Memory B cell (primary cell): ENCODE measurements at regions not wholly inside any gene's neighbourhood (a gene's known extent, or its start where the extent isn't known, plus 50 kb on each side); places are given as distances from the start of the nearest gene placed in this dataset.

Experiments
- ATAC-seq: fragments of 150-1000 bp; cut with Tn5 transposase; 2 replicates; pipeline ENCODE4 v1.10.0; 2021; ENCODE audit warnings: low read depth, mild to moderate bottlenecking, moderate library complexity
- DNase-seq, 2 donors: peaks; one replicate each; pipeline ENCODE4 v3.0.0; 2022; ENCODE audit warnings: low spot score in 2 of 2
- H3K27ac Mint-ChIP-seq: one replicate; pipeline ENCODE4 v1.8.0; 2022; ENCODE audit warnings: mild to moderate bottlenecking, moderate library complexity, mixed read lengths
- H3K27me3 Mint-ChIP-seq: one replicate; pipeline ENCODE4 v1.8.0; 2022; ENCODE audit warnings: mixed read lengths
- H3K36me3 Mint-ChIP-seq: one replicate; pipeline ENCODE4 v1.8.0; 2022; ENCODE audit warnings: mild to moderate bottlenecking, mixed read lengths
- H3K4me1 Mint-ChIP-seq: one replicate; pipeline ENCODE4 v1.8.0; 2022; ENCODE audit warnings: mixed read lengths
- H3K4me3 Mint-ChIP-seq: one replicate; pipeline ENCODE4 v1.8.0; 2022; ENCODE audit warnings: mild to moderate bottlenecking, moderate library complexity, mixed read lengths
- H3K9me3 Mint-ChIP-seq: one replicate; pipeline ENCODE4 v1.8.0; 2022; ENCODE audit warnings: mixed read lengths

DNA sequence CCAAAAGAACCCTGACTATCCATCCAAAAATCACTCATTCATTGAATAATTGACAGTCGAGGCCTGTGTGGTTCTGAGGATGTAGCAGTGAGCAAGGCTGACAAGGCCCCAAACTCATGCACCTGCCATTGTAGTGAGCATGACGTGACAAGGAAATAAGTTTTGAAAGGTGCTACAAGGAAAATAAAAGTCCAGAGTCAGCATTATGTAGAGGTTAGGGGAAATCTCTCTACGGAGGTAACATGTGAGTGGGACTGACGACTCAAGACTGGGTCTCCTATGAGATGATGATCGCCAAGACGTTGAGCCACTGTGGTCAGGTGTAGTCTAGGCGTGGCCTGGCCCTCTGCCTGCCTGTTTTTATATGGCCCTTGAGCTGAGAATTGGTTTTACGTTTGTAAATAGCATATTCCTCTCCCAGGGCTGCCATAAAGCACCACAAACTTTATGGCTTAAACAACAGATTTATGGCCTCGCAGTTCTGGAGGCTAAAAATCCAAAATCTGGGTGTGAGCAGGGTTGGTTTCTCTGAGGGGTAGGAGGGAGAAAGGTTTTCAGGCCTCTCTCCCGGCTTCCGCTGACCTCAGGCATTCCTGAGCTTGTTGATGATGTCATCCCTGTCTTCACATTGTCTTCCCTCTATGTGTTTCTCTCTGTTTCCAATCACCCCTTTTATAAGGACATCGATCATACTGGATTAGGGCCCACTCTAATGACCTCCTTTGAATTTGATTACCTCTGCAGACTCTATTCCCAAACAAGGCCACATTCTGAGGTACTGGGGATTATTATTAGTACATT lies 206.4 kb upstream of the EGFLAM start:
- no peaks in the 10 kb centered on the region for H3K36me3 Mint-ChIP-seq
- DNase-seq: no peak
- no peaks in the 10 kb centered on the region for H3K9me3 Mint-ChIP-seq

DNA sequence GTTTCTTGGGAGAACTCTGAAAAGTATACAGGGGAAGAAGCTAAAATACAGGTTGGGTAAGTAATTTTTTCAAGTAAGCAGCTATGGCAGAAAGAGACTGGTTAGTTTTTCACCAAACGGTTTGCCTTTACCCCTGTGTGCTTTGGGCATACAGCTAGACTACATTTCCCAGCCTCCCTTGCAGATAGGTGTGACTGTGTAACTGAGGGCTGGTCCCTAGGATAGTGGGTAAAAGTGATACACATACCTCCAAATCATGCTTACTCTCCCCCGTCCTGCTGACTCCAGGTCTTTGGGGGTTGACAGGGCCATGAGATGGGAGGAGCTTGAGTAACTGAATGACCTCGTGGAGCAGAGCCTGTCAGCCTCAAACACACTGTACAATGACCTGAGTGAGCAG lies 208.6 kb upstream of the GDNF start:
- Mint-ChIP-seq H3K27ac (no peak overlapping the region), H3K36me3 (no peaks in the 10 kb centered on the region), H3K27me3 (peaks cover 3% of the 10 kb centered on the region), H3K4me3 (no peak overlapping the region), H3K4me1 (no peaks in the 10 kb centered on the region), H3K9me3 (no peaks in the 10 kb centered on the region)
- DNase-seq (no peak), ATAC-seq (no peak)

More for the DNA sequence above, 206.4 kb upstream of the EGFLAM start:
- H3K4me3 Mint-ChIP-seq: no peak overlapping the region
- no peak overlapping the region for H3K27ac Mint-ChIP-seq
- ATAC-seq: no peak
- H3K27me3 Mint-ChIP-seq: no peaks in the 10 kb centered on the region
- H3K4me1 Mint-ChIP-seq: no peaks in the 10 kb centered on the region

DNA sequence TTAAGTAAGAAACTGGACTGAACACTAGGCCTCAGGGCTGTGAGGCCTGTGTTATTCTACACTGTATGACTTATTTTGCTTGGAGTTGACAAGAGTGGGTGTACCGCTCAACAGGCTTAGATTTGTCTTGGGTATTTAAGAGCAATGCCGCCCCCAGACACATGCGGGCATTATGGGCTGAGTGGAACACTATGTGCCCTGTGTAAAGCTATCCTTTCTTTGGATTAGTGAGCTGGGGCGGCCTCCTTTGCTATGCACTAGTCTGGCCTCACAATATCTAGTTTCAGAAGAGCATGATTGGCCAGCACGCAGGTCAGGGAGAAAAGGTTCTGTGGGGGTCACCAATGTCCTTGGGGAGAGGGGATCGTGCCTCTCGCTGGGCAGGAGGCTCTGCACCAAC lies 206.3 kb upstream of the GDNF start:
- H3K36me3 Mint-ChIP-seq: no peaks in the 10 kb centered on the region
- DNase-seq (no peak), ATAC-seq (no peak)
- no peak overlapping the region for H3K27ac Mint-ChIP-seq
- H3K4me3 Mint-ChIP-seq: no peak overlapping the region
- H3K9me3 Mint-ChIP-seq: no peaks in the 10 kb centered on the region
- peaks cover 7% of the 10 kb centered on the region for H3K27me3 Mint-ChIP-seq
- no peaks in the 10 kb centered on the region for H3K4me1 Mint-ChIP-seq

DNA sequence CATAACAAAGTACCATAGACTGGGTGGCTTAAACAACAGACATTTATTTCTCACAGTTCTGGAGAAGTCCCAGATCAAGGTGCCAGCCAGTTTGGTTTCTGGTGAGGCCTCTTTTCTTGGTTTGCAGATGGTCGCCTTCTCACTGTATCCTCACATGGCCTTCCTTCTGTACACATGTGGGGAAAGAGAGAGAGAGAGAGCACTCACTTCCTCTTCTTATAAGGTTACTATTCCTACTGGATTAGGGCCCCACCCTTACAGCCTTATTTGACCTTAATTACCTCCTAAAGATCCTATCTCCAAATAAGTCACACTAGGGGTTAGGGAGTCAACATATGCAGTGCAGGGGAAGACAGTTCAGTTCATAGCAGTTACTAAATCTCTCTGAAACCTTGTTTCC lies 205.6 kb upstream of the GDNF start:
- no peak for DNase-seq
- ATAC-seq: no peak
- no peaks in the 10 kb centered on the region for H3K4me1 Mint-ChIP-seq
- no peaks in the 10 kb centered on the region for H3K36me3 Mint-ChIP-seq
- no peak overlapping the region for H3K27ac Mint-ChIP-seq
- H3K9me3 Mint-ChIP-seq: no peaks in the 10 kb centered on the region
- no peak overlapping the region for H3K4me3 Mint-ChIP-seq
- peaks cover 7% of the 10 kb centered on the region for H3K27me3 Mint-ChIP-seq

GRCh38 chr5:38039826-38040225 lies 200.0 kb upstream of the GDNF start:
- Mint-ChIP-seq H3K27me3 (peaks cover 5% of the 10 kb centered on the region), H3K36me3 (no peaks in the 10 kb centered on the region)

DNA sequence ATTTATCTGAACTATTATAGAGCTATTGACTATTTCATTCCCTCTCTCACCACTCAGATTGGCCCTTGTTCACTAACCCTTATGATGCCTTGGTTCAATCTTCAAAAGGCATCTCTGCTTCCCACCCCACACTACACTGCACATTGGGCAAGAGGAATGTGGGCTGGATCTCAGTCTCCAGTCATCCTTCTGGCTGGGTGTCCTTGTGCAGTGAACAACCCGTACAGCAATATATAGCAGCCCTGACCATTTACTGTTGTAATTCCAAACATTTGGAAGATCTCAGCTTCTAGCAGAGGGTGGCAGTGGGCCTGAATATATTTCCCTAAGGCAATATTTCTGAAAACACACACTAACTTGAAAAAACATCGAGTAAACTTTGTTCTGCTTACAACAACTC lies 199.2 kb upstream of the GDNF start:
- H3K9me3 Mint-ChIP-seq: no peaks in the 10 kb centered on the region
- no peak for ATAC-seq

More at GRCh38 chr5:38039826-38040225, 200.0 kb upstream of the GDNF start:
- no peak overlapping the region for H3K4me3 Mint-ChIP-seq
- ATAC-seq: no peak
- DNase-seq: no peak
- no peaks in the 10 kb centered on the region for H3K9me3 Mint-ChIP-seq
- H3K4me1 Mint-ChIP-seq: no peaks in the 10 kb centered on the region
- no peak overlapping the region for H3K27ac Mint-ChIP-seq

GRCh38 chr5:38036765-38037164 lies 196.9 kb upstream of the GDNF start:
- no peaks in the 10 kb centered on the region for H3K4me1 Mint-ChIP-seq
- H3K27me3 Mint-ChIP-seq: no peaks in the 10 kb centered on the region
- H3K27ac Mint-ChIP-seq: no peak overlapping the region
- no peak overlapping the region for H3K4me3 Mint-ChIP-seq
- no peak for ATAC-seq
- DNase-seq: no peak
- H3K36me3 Mint-ChIP-seq: no peaks in the 10 kb centered on the region
- no peaks in the 10 kb centered on the region for H3K9me3 Mint-ChIP-seq

More for the DNA sequence above, 199.2 kb upstream of the GDNF start:
- Mint-ChIP-seq H3K36me3 (no peaks in the 10 kb centered on the region), H3K4me1 (no peaks in the 10 kb centered on the region), H3K27ac (no peak overlapping the region), H3K27me3 (peaks cover 5% of the 10 kb centered on the region), H3K4me3 (no peak overlapping the region)
- no peak for DNase-seq

GRCh38 chr5:38032149-38032548 lies 192.3 kb upstream of the GDNF start:
- no peaks in the 10 kb centered on the region for H3K4me1 Mint-ChIP-seq
- H3K27me3 Mint-ChIP-seq: no peaks in the 10 kb centered on the region
- H3K27ac Mint-ChIP-seq: no peak overlapping the region
- H3K4me3 Mint-ChIP-seq: no peak overlapping the region
- no peak for DNase-seq
- no peak for ATAC-seq
- no peaks in the 10 kb centered on the region for H3K9me3 Mint-ChIP-seq
- H3K36me3 Mint-ChIP-seq: no peaks in the 10 kb centered on the region

GRCh38 chr5:38031304-38031703 lies 191.5 kb upstream of the GDNF start:
- ATAC-seq (no peak), DNase-seq (no peak)
- Mint-ChIP-seq H3K36me3 (no peaks in the 10 kb centered on the region), H3K27me3 (peaks cover 1% of the 10 kb centered on the region), H3K4me1 (no peaks in the 10 kb centered on the region), H3K27ac (no peak overlapping the region), H3K9me3 (no peaks in the 10 kb centered on the region), H3K4me3 (no peak overlapping the region)

- Mint-ChIP-seq H3K9me3 (peaks cover 1% of the 10 kb centered on the region), H3K27ac (no peak overlapping the region), H3K27me3 (peaks cover 1% of the 10 kb centered on the region), H3K36me3 (no peaks in the 10 kb centered on the region), H3K4me1 (no peaks in the 10 kb centered on the region), H3K4me3 (no peak overlapping the region)
- DNase-seq (no peak), ATAC-seq (no peak)
Measured at GRCh38 chr5:38029397-38030065, 189.7 kb upstream of the GDNF start.

DNA sequence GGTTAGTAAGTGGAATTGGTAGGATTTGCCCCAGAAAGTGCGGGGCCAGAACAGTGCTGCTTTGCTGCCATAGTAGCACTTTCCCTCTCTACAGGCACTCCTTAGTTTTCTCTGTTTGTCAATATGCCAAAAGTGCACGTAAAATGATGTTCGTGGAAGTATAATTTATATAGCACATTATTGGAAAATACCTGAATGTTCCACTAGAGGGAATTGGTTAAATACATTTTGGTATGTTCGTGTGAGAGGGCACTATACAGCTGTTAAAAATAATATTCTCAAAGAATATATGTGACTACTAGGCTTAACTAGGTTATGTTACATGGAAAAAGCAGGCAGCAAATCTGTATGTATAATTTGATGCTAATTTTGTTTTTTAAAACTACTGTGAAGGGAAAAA lies 184.0 kb upstream of the GDNF start:
- Mint-ChIP-seq H3K4me3 (no peak overlapping the region), H3K27ac (no peak overlapping the region), H3K4me1 (no peaks in the 10 kb centered on the region), H3K27me3 (peaks cover 1% of the 10 kb centered on the region), H3K36me3 (peaks cover 2% of the 10 kb centered on the region), H3K9me3 (peaks cover 4% of the 10 kb centered on the region)
- no peak for DNase-seq
- ATAC-seq: no peak

DNA sequence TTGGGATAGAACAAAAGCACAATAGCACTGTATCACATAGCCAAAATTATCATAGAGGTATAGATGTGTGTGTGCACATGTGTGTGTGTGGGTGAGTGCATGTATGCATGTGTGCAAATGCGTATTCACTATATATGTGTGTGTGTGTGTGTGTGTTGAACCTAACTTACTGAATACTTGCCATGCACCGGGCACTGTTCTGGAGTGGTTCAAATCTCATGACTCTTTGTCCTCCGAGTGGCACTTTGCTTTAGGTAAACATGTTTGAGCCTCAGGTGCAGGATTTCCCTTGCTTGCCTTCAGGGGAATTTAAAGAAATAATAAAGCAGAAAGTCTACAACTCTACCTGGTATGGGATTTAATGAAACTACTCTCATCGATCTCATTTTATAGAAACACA lies 183.5 kb upstream of the GDNF start:
- ATAC-seq (no peak), DNase-seq (no peak)
- Mint-ChIP-seq H3K4me3 (no peak overlapping the region), H3K27me3 (peaks cover 1% of the 10 kb centered on the region), H3K36me3 (peaks cover 2% of the 10 kb centered on the region), H3K27ac (no peak overlapping the region), H3K9me3 (peaks cover 4% of the 10 kb centered on the region), H3K4me1 (no peaks in the 10 kb centered on the region)

DNA sequence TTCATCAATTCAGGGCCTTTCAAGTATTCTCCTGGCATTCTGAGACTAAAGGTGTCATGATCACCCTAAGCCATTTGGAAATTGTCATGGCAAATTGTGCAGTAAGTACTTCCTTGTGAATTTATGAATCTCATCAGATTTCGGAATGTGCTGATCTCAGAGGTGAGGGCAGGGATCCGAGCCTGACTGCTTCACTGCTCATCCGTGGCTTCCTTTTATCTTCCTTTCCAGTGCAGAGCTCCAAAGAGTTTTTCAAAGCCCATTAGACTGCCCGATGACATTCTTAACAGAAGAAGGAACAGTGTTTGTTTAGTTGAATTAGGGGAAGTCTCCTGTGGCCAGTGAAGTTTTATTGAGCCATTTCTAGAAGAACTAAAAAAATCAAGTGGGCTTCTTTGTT lies 182.8 kb upstream of the GDNF start:
- Mint-ChIP-seq H3K27me3 (peaks cover 1% of the 10 kb centered on the region), H3K9me3 (peaks cover 4% of the 10 kb centered on the region), H3K27ac (no peak overlapping the region), H3K4me1 (no peaks in the 10 kb centered on the region), H3K36me3 (peaks cover 2% of the 10 kb centered on the region), H3K4me3 (no peak overlapping the region)
- no peak for DNase-seq
- no peak for ATAC-seq

GRCh38 chr5:38018016-38018415 lies 178.2 kb upstream of the GDNF start:
- Mint-ChIP-seq H3K36me3 (peaks cover 2% of the 10 kb centered on the region), H3K9me3 (peaks cover 6% of the 10 kb centered on the region), H3K4me3 (no peak overlapping the region), H3K27ac (no peak overlapping the region), H3K4me1 (no peaks in the 10 kb centered on the region), H3K27me3 (no peaks in the 10 kb centered on the region)
- ATAC-seq (no peak), DNase-seq (no peak)

DNA sequence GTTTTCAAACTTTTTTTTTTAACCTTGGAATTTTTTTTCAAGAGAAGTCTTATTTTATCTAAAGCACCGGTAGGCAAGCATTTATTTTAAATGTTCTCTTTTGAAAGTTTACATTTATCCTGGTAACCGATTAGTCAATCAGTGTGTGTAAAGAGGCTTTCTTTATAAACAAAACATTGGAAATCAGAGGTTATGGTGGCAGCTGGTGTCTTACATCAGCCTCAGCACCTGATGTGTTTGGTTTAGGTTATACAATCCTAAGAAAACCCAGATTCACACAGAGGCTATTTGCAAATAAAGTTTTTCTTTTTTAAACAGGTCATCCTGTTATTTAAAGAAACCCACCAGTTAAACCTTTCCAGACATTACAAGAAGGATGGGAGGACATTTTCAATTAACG lies 173.3 kb upstream of the GDNF start:
- DNase-seq (no peak), ATAC-seq (no peak)
- Mint-ChIP-seq H3K9me3 (peaks cover 3% of the 10 kb centered on the region), H3K27ac (no peak overlapping the region), H3K4me3 (no peak overlapping the region), H3K36me3 (no peaks in the 10 kb centered on the region), H3K4me1 (no peaks in the 10 kb centered on the region), H3K27me3 (no peaks in the 10 kb centered on the region)
